OCI-LY3 (cell line): ENCODE measurements at regions not wholly inside any gene's neighbourhood (a gene's known extent, or its start where the extent isn't known, plus 50 kb on each side); places are given as distances from the start of the nearest gene placed in this dataset.

Source experiments
- H2AFZ ChIP-seq: fragments of 200-600, 300-600 bp; shearing (Covaris generic); 2 replicates; pipeline ENCODE4 v1.6.0; 2014; ENCODE audit warnings: antibody characterized with exemption, low read depth, low read length
- H3K27ac ChIP-seq: fragments of 200-600, 300-600 bp; sonication (generic); 2 replicates; pipeline ENCODE4 v1.5.1; 2014; ENCODE audit warnings: mild to moderate bottlenecking, low read length, moderate library complexity, mixed read lengths
- H3K27me3 ChIP-seq: fragments of 200-600, 300-600 bp; sonication (generic); 2 replicates; pipeline ENCODE4 v1.6.1; 2014; ENCODE audit warnings: low read depth, low read length, mixed read lengths
- H3K36me3 ChIP-seq: fragments of 200-600, 300-600 bp; sonication (generic); replicated peaks from 2 replicates; pipeline ENCODE3; 2014; ENCODE audit warnings: low read depth, low read length, mixed read lengths
- H3K4me1 ChIP-seq: fragments of 300-600, 200-600 bp; sonication (generic); 2 replicates; pipeline ENCODE4 v1.6.1; 2014; ENCODE audit warnings: low read length, mixed read lengths
- H3K4me2 ChIP-seq: fragments of 200-600, 300-600 bp; sonication (generic); 2 replicates; pipeline ENCODE4 v1.6.1; 2014; ENCODE audit warnings: low read length, mixed read lengths
- H3K4me3 ChIP-seq: fragments of 300-600, 200-600 bp; sonication (generic); 2 replicates; pipeline ENCODE4 v1.5.1; 2014; ENCODE audit warnings: antibody characterized with exemption, mild to moderate bottlenecking, low read length, moderate library complexity
- H3K79me2 ChIP-seq: fragments of 300-600, 200-600 bp; shearing (Covaris generic); 2 replicates; pipeline ENCODE4 v1.6.1; 2014; ENCODE audit warnings: mild to moderate bottlenecking, low read length, mixed read lengths
- H3K9ac ChIP-seq: fragments of 300-600, 200-600 bp; shearing (Covaris generic); 2 replicates; pipeline ENCODE4 v1.6.0; 2014; ENCODE audit warnings: mild to moderate bottlenecking, low read length, moderate library complexity
- H3K9me3 ChIP-seq: fragments of 200-600, 300-600 bp; shearing (Covaris generic); 2 replicates; pipeline ENCODE4 v1.6.1; 2014; ENCODE audit warnings: low read length, mixed read lengths; ENCODE audit not compliant: insufficient read depth
- H4K20me1 ChIP-seq: fragments of 200-600, 300-600 bp; sonication (generic); 2 replicates; pipeline ENCODE4 v1.6.1; 2016; ENCODE audit warnings: low read length, mixed read lengths; ENCODE audit not compliant: insufficient read depth
- EZH2phosphoT487 ChIP-seq: fragments of 200-600 bp; shearing (Covaris generic); IDR thresholded peaks from 2 replicates; pipeline ENCODE4 v1.6.1; 2018; ENCODE audit warnings: antibody characterized with exemption, mixed run types, low read depth
- TF ChIP-seq, protein P1 (sequence below): fragments of 200-600, 300-600 bp; sonication (generic); IDR thresholded peaks from 2 replicates; pipeline ENCODE4 v1.5.1; 2014; ENCODE audit warnings: antibody characterized with exemption, low read length, low read depth

DNA sequence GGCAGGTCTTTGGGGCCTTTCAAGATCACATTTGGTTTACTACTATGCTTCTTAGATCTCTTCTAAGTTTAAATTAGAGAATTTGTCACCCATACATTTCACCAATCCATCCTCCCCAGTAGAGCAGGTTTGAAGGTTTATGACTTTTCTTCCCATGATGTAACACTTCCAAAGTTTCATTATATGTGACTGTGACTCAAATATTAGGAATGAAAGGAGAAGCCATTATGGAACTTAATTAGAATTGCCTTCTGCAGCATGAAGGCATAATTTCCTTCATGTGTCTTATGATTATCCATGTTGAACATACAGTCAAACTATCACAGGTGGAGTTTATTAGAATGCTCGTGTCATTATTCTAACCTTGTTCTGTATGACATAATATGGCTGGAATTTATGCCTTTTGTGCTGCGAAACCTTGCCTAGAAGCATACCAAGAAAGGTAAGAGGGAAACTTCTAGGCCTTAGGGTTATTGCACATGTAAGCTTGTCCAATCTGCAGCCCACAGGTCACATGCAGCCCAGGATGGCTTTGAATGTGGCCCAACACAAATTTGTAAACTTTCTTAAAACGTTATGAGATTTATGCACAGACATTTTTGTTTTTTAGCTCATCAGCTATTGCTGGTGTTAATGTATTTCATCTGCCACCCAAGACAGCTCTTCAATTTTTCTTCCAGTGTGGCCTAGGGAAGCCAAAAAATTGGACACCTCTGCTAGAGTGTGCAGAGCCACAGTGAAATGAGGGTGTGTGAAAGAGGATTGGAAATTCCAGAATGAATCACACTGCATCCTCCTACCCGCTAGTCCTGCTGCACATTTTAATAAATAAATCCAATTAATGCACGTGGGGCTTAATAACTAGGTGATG is 133.6 kb downstream of the TMEM26 start:
- Histone ChIP-seq H4K20me1 (no peaks in the 10 kb centered on the region), H3K9ac (no peak overlapping the region), H3K36me3 (no peaks in the 10 kb centered on the region), H3K4me2 (no peak overlapping the region), H2AFZ (no peak overlapping the region), H3K4me1 (no peaks in the 10 kb centered on the region), H3K4me3 (no peak overlapping the region), H3K27me3 (no peaks in the 10 kb centered on the region), H3K79me2 (no peaks in the 10 kb centered on the region), H3K9me3 (no peaks in the 10 kb centered on the region), H3K27ac (no peak overlapping the region)
- no peak for TF ChIP-seq EZH2phosphoT487
- TF ChIP-seq, protein P1, sequence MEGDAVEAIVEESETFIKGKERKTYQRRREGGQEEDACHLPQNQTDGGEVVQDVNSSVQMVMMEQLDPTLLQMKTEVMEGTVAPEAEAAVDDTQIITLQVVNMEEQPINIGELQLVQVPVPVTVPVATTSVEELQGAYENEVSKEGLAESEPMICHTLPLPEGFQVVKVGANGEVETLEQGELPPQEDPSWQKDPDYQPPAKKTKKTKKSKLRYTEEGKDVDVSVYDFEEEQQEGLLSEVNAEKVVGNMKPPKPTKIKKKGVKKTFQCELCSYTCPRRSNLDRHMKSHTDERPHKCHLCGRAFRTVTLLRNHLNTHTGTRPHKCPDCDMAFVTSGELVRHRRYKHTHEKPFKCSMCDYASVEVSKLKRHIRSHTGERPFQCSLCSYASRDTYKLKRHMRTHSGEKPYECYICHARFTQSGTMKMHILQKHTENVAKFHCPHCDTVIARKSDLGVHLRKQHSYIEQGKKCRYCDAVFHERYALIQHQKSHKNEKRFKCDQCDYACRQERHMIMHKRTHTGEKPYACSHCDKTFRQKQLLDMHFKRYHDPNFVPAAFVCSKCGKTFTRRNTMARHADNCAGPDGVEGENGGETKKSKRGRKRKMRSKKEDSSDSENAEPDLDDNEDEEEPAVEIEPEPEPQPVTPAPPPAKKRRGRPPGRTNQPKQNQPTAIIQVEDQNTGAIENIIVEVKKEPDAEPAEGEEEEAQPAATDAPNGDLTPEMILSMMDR = no peak

DNA sequence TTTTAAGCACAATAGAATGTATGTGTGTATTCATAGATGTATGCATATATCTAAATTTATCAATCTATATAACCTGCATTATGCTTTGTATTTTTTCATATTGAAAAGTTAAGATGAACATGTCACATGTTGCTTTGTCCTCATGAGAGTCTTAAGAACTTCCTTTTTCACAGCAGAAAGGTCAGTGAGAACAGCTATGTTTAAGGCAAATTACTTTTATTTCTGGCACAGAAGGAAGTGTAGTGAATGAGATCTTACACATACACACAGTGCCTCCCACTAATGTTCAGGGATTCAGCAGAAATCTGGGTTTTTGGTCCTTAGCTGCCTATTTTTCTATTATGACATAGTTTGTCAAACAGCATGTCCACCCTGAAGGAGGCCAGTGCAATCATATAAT is 134.8 kb downstream of the TMEM26 start:
- no peak for TF ChIP-seq EZH2phosphoT487
- TF ChIP-seq, protein P1 = no peak
- Histone ChIP-seq H3K27me3 (no peaks in the 10 kb centered on the region), H3K9ac (no peak overlapping the region), H3K4me3 (no peak overlapping the region), H3K4me2 (no peak overlapping the region), H3K27ac (no peak overlapping the region), H3K9me3 (no peaks in the 10 kb centered on the region), H3K4me1 (peaks cover 6% of the 10 kb centered on the region; the same call in 1 of the 2 replicates), H3K36me3 (no peaks in the 10 kb centered on the region), H3K79me2 (no peaks in the 10 kb centered on the region), H4K20me1 (no peaks in the 10 kb centered on the region), H2AFZ (no peak overlapping the region)

DNA sequence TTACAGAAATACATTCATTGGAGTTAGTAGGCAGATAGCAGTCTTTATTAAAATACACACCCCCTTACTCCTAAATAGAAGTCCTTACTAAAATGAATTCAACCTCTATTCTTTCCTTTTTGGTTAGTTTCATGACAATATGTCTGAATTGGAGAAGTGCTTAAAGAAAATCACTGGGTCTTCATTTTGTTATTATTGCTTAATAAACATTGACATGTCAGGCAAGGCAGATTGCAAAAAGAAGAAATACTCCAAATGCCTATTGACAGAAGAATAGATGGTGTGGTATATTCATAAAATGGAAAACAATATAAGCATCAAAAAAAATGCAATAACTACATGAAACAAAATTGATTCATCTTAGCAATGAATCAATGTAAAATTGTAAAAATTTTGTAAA is 135.5 kb downstream of the TMEM26 start:
- TF ChIP-seq, protein P1 = no peak
- TF ChIP-seq EZH2phosphoT487 = no peak
- no peak overlapping the region for H3K4me3 ChIP-seq
- H3K4me1 ChIP-seq = peaks cover 7% of the 10 kb centered on the region; the same call in 1 of the 2 replicates
- no peak overlapping the region for H3K9ac ChIP-seq
- no peaks in the 10 kb centered on the region for H3K27me3 ChIP-seq
- H4K20me1 ChIP-seq = no peaks in the 10 kb centered on the region
- no peaks in the 10 kb centered on the region for H3K79me2 ChIP-seq
- H2AFZ ChIP-seq = no peak overlapping the region
- no peak overlapping the region for H3K27ac ChIP-seq
- H3K36me3 ChIP-seq = no peaks in the 10 kb centered on the region
- H3K9me3 ChIP-seq = no peaks in the 10 kb centered on the region
- no peak overlapping the region for H3K4me2 ChIP-seq

DNA sequence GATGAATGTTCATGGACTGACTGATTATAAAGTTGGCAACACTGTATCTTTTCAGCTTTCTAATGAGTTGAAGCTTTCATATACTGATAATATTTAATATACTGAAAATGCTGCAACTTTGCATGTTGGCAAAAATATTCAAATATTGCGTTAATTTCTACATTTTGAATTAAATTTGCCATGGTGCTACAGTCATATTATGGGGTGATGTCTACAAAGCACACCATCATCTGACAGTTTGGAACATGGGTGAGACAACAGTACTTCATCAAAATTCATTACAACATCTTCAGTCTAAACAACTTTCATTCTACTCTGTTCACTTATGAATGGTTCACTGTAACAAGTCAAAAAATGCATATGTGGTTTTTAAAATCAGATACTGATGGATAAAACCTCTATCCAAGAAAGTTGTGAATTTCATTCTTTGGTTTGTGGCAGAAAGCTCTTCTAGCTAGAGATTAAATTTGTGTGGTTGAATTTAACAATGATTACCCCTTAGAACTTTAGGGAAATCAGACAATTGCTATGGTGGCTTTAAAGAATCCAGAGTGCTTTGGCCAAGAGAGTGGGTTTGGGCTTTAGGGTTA is 136.4 kb downstream of the TMEM26 start:
- H3K79me2 ChIP-seq = no peaks in the 10 kb centered on the region
- no peak overlapping the region for H3K27ac ChIP-seq
- no peak overlapping the region for H2AFZ ChIP-seq
- no peak for TF ChIP-seq EZH2phosphoT487
- TF ChIP-seq, protein P1 = no peak
- H4K20me1 ChIP-seq = no peaks in the 10 kb centered on the region
- no peak overlapping the region for H3K9ac ChIP-seq
- H3K36me3 ChIP-seq = no peaks in the 10 kb centered on the region
- no peaks in the 10 kb centered on the region for H3K9me3 ChIP-seq
- no peaks in the 10 kb centered on the region for H3K27me3 ChIP-seq
- H3K4me2 ChIP-seq = no peak overlapping the region
- H3K4me3 ChIP-seq = no peak overlapping the region
- H3K4me1 ChIP-seq = peaks cover 7% of the 10 kb centered on the region; the same call in 1 of the 2 replicates
